GM12872 (cell line): ENCODE measurements at regions not wholly inside any gene's neighbourhood (a gene's known extent, or its start where the extent isn't known, plus 50 kb on each side); places are given as distances from the start of the nearest gene placed in this dataset.

Experiments used
- CTCF ChIP-seq: IDR thresholded peaks from 3 replicates; pipeline ENCODE4 v1.5.1; 2011; ENCODE audit warnings: low read depth, mild to moderate bottlenecking, low read length, moderate library complexity; ENCODE audit not compliant: insufficient read depth

DNA sequence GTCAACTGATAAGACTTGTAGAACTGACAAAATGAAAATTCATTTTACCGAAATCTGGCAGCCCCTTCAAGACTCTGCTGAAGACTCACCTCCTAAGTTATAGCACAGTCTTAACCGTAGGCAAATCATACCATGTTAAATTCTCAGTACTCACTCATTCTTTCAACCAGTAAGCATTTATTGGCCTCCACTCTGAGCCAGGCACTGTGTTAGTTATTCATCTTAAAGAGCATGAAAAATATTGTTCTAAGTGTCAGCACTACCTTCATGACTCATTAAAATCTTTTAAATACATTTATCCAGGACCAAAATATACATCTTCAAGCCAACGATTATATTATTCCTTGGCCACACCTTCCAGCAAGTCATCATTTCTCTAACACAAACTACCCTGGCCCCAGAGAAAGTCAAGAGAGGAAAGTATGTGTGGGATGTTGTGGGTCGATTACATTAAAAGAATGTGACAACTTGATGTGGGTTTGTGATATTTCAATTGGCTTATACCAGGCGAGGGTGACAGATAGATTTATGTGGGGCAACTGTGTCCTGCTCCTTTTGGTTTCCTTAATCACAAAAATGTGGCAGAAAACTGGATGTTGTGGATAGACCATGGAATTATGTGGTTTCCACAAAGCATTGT is 55.0 kb downstream of the TMEM30B start:
- TF ChIP-seq CTCF = no peak

- no peak for TF ChIP-seq CTCF
Measured at GRCh38 chr14:61225344-61225743, 55.8 kb downstream of the TMEM30B start.

DNA sequence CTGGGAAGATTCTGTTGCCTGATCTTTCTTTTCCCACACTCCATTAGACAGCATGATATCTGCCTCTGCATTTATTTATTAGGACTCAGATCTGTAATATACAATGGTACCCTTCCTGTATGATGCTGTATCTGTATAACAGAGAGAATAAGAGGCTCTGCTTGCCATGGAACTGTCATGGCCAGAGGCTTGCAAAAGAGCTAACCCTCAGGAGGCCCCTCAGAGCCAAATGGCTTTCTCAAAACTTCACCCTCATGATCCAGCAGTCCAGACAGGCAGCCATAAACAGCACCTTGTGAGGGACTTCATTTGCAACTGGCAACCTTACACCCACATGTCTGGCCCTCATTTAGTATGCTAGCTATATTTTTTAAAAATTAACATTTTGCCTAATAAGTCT is 57.6 kb downstream of the TMEM30B start:
- no peak for TF ChIP-seq CTCF

GRCh38 chr14:61222388-61222787 is 58.8 kb downstream of the TMEM30B start:
- TF ChIP-seq CTCF = no peak

GRCh38 chr14:61221906-61222305 is 59.2 kb downstream of the TMEM30B start:
- TF ChIP-seq CTCF = no peak

GRCh38 chr14:61219673-61220072 is 61.5 kb downstream of the TMEM30B start:
- no peak for TF ChIP-seq CTCF

- TF ChIP-seq CTCF = no peak
Measured at GRCh38 chr14:61219256-61219655, 61.9 kb downstream of the TMEM30B start.

DNA sequence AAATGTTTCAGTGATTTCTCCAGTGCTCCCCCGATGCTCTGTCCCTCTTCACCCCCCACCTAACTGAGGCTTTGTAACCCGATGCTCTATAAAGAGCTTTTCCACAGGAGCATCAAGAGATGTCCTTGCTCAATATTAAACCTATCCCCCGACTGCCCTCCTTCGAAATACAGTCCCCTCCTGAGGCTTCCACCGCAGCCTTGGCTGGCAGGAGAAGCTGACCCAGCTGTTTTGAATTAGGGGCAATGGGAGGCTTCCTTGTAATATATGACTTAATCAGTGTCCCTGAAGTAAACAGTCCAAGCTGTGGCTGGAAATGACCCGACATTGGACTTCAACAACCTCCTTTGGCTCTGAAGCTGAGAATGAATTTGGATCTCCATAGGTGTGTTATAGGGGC is 62.4 kb downstream of the TMEM30B start:
- no peak for TF ChIP-seq CTCF
